ENCODE measurements at regions not wholly inside any gene's neighbourhood (a gene's known extent, or its start where the extent isn't known, plus 50 kb on each side); places are given as distances from the start of the nearest gene placed in this dataset. TPM values are rescaled to one million over a fixed set of nuclear protein-coding genes. Genes with fewer than 3 reads are reported as not detected.

- POLR2A ChIA-PET: no interaction called here
- CTCF ChIA-PET: no interaction called here
- Mint-ChIP-seq H3K4me1 (no peaks in the 10 kb centered on the region), H3K27ac (no peak overlapping the region), H3K27me3 (ENCODE audit: low read depth) (no peaks in the 10 kb centered on the region), H3K9me3 (no peaks in the 10 kb centered on the region), H3K36me3 (no peaks in the 10 kb centered on the region), H3K4me3 (no peak overlapping the region)
- ATAC-seq: no peak
- TF ChIP-seq ZNF423 (CRISPR knock-in tag; IDR thresholded peaks at IDR 0.05) (no peak), NFE2L1 (CRISPR knock-in tag; IDR thresholded peaks at IDR 0.05) (no peak), ZNF416 (CRISPR knock-in tag; IDR thresholded peaks at IDR 0.05) (no peak), GTF2I (CRISPR knock-in tag; conservative IDR thresholded peaks at IDR 0.05) (no peak), OVOL2 (CRISPR knock-in tag; IDR thresholded peaks at IDR 0.05; ENCODE audit: borderline replicate concordance) (no peak), ZNF671 (CRISPR knock-in tag; IDR thresholded peaks at IDR 0.05) (no peak)
- TF ChIP-seq, protein P1, sequence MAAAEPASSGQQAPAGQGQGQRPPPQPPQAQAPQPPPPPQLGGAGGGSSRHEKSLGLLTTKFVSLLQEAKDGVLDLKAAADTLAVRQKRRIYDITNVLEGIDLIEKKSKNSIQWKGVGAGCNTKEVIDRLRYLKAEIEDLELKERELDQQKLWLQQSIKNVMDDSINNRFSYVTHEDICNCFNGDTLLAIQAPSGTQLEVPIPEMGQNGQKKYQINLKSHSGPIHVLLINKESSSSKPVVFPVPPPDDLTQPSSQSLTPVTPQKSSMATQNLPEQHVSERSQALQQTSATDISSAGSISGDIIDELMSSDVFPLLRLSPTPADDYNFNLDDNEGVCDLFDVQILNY (CRISPR knock-in tag; IDR thresholded peaks at IDR 0.05): no peak
- TF ChIP-seq, protein P2, sequence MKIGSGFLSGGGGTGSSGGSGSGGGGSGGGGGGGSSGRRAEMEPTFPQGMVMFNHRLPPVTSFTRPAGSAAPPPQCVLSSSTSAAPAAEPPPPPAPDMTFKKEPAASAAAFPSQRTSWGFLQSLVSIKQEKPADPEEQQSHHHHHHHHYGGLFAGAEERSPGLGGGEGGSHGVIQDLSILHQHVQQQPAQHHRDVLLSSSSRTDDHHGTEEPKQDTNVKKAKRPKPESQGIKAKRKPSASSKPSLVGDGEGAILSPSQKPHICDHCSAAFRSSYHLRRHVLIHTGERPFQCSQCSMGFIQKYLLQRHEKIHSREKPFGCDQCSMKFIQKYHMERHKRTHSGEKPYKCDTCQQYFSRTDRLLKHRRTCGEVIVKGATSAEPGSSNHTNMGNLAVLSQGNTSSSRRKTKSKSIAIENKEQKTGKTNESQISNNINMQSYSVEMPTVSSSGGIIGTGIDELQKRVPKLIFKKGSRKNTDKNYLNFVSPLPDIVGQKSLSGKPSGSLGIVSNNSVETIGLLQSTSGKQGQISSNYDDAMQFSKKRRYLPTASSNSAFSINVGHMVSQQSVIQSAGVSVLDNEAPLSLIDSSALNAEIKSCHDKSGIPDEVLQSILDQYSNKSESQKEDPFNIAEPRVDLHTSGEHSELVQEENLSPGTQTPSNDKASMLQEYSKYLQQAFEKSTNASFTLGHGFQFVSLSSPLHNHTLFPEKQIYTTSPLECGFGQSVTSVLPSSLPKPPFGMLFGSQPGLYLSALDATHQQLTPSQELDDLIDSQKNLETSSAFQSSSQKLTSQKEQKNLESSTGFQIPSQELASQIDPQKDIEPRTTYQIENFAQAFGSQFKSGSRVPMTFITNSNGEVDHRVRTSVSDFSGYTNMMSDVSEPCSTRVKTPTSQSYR (CRISPR knock-in tag; IDR thresholded peaks at IDR 0.05): no peak
- TF ChIP-seq, protein P3, sequence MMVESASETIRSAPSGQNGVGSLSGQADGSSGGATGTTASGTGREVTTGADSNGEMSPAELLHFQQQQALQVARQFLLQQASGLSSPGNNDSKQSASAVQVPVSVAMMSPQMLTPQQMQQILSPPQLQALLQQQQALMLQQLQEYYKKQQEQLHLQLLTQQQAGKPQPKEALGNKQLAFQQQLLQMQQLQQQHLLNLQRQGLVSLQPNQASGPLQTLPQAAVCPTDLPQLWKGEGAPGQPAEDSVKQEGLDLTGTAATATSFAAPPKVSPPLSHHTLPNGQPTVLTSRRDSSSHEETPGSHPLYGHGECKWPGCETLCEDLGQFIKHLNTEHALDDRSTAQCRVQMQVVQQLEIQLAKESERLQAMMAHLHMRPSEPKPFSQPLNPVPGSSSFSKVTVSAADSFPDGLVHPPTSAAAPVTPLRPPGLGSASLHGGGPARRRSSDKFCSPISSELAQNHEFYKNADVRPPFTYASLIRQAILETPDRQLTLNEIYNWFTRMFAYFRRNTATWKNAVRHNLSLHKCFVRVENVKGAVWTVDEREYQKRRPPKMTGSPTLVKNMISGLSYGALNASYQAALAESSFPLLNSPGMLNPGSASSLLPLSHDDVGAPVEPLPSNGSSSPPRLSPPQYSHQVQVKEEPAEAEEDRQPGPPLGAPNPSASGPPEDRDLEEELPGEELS (CRISPR knock-in tag; IDR thresholded peaks at IDR 0.05): no peak
- no peak for DNase-seq (ENCODE audit: low spot score)
Observed at GRCh38 chr2:212592695-212593094, 54.1 kb upstream of the ERBB4 start.

Small RNAs in the stretch of these regions (microRNA-seq; reads per million reads assigned to microRNA genes)
- gene MIR4776-1 (ENCODE audit: borderline number of aligned reads) (not detected), gene MIR4776-2 (ENCODE audit: borderline number of aligned reads) (not detected)
